ENCODE measurements at regions not wholly inside any gene's neighbourhood (a gene's known extent, or its start where the extent isn't known, plus 50 kb on each side); places are given as distances from the start of the nearest gene placed in this dataset.
"Not testable (repeated sequence)": the region's sequence is repeated elsewhere in the genome, so short reads cannot be mapped to it uniquely, and the experiment has no call there.

- no peaks in the 10 kb centered on the region for H4K20me1 ChIP-seq (ENCODE audit: insufficient read depth, low read length)
- H3K9me3 ChIP-seq (ENCODE audit: insufficient read depth, low read length): no peaks in the 10 kb centered on the region
- no peak overlapping the region for H3K9ac ChIP-seq (ENCODE audit: low read length)
- TF ChIP-seq, protein P1, sequence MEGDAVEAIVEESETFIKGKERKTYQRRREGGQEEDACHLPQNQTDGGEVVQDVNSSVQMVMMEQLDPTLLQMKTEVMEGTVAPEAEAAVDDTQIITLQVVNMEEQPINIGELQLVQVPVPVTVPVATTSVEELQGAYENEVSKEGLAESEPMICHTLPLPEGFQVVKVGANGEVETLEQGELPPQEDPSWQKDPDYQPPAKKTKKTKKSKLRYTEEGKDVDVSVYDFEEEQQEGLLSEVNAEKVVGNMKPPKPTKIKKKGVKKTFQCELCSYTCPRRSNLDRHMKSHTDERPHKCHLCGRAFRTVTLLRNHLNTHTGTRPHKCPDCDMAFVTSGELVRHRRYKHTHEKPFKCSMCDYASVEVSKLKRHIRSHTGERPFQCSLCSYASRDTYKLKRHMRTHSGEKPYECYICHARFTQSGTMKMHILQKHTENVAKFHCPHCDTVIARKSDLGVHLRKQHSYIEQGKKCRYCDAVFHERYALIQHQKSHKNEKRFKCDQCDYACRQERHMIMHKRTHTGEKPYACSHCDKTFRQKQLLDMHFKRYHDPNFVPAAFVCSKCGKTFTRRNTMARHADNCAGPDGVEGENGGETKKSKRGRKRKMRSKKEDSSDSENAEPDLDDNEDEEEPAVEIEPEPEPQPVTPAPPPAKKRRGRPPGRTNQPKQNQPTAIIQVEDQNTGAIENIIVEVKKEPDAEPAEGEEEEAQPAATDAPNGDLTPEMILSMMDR (IDR thresholded peaks at IDR 0.05; ENCODE audit: low read depth, low read length): no peak
- no peak for TF ChIP-seq EZH2phosphoT487 (IDR thresholded peaks at IDR 0.05; ENCODE audit: low read depth)
- H2AFZ ChIP-seq (ENCODE audit: low read depth, low read length): no peak overlapping the region
- no peaks in the 10 kb centered on the region for H3K79me2 ChIP-seq (ENCODE audit: low read length)
- no peaks in the 10 kb centered on the region for H3K27me3 ChIP-seq (ENCODE audit: low read depth, low read length)
- no peaks in the 10 kb centered on the region for H3K4me1 ChIP-seq (ENCODE audit: low read length)
- H3K36me3 ChIP-seq (replicated peaks; ENCODE audit: low read depth, low read length): peaks cover 31% of the 10 kb centered on the region
- no peak overlapping the region for H3K4me2 ChIP-seq (ENCODE audit: low read length)
- no peak overlapping the region for H3K4me3 ChIP-seq (ENCODE audit: low read length)
- H3K27ac ChIP-seq (ENCODE audit: low read length): no peak overlapping the region
These were observed 59.4 kb downstream of the BLTP3B start for GRCh38 chr12:100083308-100083707.

GRCh38 chr12:100078777-100079176 lies 63.9 kb downstream of the BLTP3B start:
- H3K4me3 ChIP-seq (ENCODE audit: low read length); H3K27me3 ChIP-seq (ENCODE audit: low read depth, low read length); H3K4me2 ChIP-seq (ENCODE audit: low read length); H3K27ac ChIP-seq (ENCODE audit: low read length); H3K79me2 ChIP-seq (ENCODE audit: low read length); H3K9me3 ChIP-seq (ENCODE audit: insufficient read depth, low read length); H4K20me1 ChIP-seq (ENCODE audit: insufficient read depth, low read length); H3K4me1 ChIP-seq (ENCODE audit: low read length); H3K9ac ChIP-seq (ENCODE audit: low read length); H2AFZ ChIP-seq (ENCODE audit: low read depth, low read length): not testable (repeated sequence)
- H3K36me3 ChIP-seq (replicated peaks; ENCODE audit: low read depth, low read length): peaks cover 31% of the 10 kb centered on the region

DNA sequence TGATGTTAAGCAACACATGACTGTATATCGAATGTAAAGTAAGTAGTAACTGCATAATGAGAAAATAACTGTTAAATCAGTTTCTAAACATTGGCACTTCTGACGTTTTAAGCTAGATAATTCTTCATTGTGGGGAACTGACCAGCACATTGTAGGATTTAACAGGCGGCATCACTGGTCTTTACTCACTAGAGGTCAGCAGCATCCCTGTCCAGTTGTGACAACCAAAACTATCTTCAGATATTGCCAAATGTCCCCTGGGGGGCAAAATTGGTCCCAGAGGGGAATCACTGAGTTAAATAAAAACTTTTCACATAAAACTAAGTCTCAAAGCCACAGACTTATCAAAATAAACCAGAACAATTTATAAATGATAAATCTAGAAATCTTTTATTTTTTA lies 65.3 kb downstream of the BLTP3B start:
- Histone ChIP-seq H3K9ac (ENCODE audit: low read length) (no peak overlapping the region), H3K36me3 (replicated peaks; ENCODE audit: low read depth, low read length) (peaks cover 24% of the 10 kb centered on the region), H3K9me3 (ENCODE audit: insufficient read depth, low read length) (no peaks in the 10 kb centered on the region), H3K4me2 (ENCODE audit: low read length) (no peak overlapping the region), H3K27ac (ENCODE audit: low read length) (no peak overlapping the region), H3K79me2 (ENCODE audit: low read length) (no peaks in the 10 kb centered on the region), H3K4me3 (ENCODE audit: low read length) (no peak overlapping the region), H2AFZ (ENCODE audit: low read depth, low read length) (no peak overlapping the region), H4K20me1 (ENCODE audit: insufficient read depth, low read length) (no peaks in the 10 kb centered on the region), H3K27me3 (ENCODE audit: low read depth, low read length) (no peaks in the 10 kb centered on the region), H3K4me1 (ENCODE audit: low read length) (no peaks in the 10 kb centered on the region)
- TF ChIP-seq, protein P1 (IDR thresholded peaks at IDR 0.05; ENCODE audit: low read depth, low read length): no peak
- no peak for TF ChIP-seq EZH2phosphoT487 (IDR thresholded peaks at IDR 0.05; ENCODE audit: low read depth)

DNA sequence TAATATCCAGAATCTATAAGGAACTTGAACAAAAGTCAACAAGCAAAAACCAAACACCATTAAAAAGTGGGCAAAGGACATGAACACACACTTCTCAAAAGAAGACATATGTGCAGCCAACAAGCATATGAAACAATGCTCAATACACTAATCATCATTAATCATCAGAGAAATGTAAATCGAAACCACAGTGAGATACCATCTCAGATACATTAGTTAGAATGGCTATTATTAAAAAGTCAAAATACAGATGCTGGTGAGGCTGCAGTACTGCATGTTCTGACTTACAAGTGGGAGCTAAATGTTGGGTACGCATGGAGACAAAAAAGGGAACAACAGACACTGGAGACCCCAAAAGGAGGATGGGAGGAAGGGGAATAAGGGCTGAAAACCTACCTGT lies 67.1 kb downstream of the BLTP3B start:
- TF ChIP-seq, protein P1 (IDR thresholded peaks at IDR 0.05; ENCODE audit: low read depth, low read length): no peak
- TF ChIP-seq EZH2phosphoT487 (IDR thresholded peaks at IDR 0.05; ENCODE audit: low read depth): no peak
- Histone ChIP-seq H3K36me3 (replicated peaks; ENCODE audit: low read depth, low read length) (peaks cover 9% of the 10 kb centered on the region), H3K4me3 (ENCODE audit: low read length) (no peak overlapping the region), H2AFZ (ENCODE audit: low read depth, low read length) (no peak overlapping the region), H3K9ac (ENCODE audit: low read length) (no peak overlapping the region), H3K27me3 (ENCODE audit: low read depth, low read length) (no peaks in the 10 kb centered on the region), H3K27ac (ENCODE audit: low read length) (no peak overlapping the region), H3K4me2 (ENCODE audit: low read length) (no peak overlapping the region), H3K9me3 (ENCODE audit: insufficient read depth, low read length) (no peaks in the 10 kb centered on the region), H3K79me2 (ENCODE audit: low read length) (no peaks in the 10 kb centered on the region), H4K20me1 (ENCODE audit: insufficient read depth, low read length) (no peaks in the 10 kb centered on the region), H3K4me1 (ENCODE audit: low read length) (no peaks in the 10 kb centered on the region)

- H2AFZ ChIP-seq (ENCODE audit: low read depth, low read length): no peak overlapping the region
- no peak overlapping the region for H3K4me3 ChIP-seq (ENCODE audit: low read length)
- H3K9me3 ChIP-seq (ENCODE audit: insufficient read depth, low read length): no peaks in the 10 kb centered on the region
- H3K36me3 ChIP-seq (replicated peaks; ENCODE audit: low read depth, low read length): no peaks in the 10 kb centered on the region
- no peaks in the 10 kb centered on the region for H3K4me1 ChIP-seq (ENCODE audit: low read length)
- H4K20me1 ChIP-seq (ENCODE audit: insufficient read depth, low read length): no peaks in the 10 kb centered on the region
- no peak overlapping the region for H3K27ac ChIP-seq (ENCODE audit: low read length)
- TF ChIP-seq, protein P1 (IDR thresholded peaks at IDR 0.05; ENCODE audit: low read depth, low read length): no peak
- no peak for TF ChIP-seq EZH2phosphoT487 (IDR thresholded peaks at IDR 0.05; ENCODE audit: low read depth)
- H3K9ac ChIP-seq (ENCODE audit: low read length): no peak overlapping the region
- no peak overlapping the region for H3K4me2 ChIP-seq (ENCODE audit: low read length)
- no peaks in the 10 kb centered on the region for H3K79me2 ChIP-seq (ENCODE audit: low read length)
- H3K27me3 ChIP-seq (ENCODE audit: low read depth, low read length): no peaks in the 10 kb centered on the region
These were observed 72.9 kb downstream of the BLTP3B start for GRCh38 chr12:100069795-100070194.

All from OCI-LY3 (cell line).